Astrocyte of the cerebellum (primary cell): ENCODE measurements at regions not wholly inside any gene's neighbourhood (a gene's known extent, or its start where the extent isn't known, plus 50 kb on each side); places are given as distances from the start of the nearest gene placed in this dataset.

Source experiments
- DNase-seq: peaks from one replicate; pipeline ENCODE4 v3.0.0-alpha.2; 2011; ENCODE audit warnings: low read depth
- H3K4me3 ChIP-seq: 2 replicates; pipeline ENCODE4 v1.5.1; 2011; ENCODE audit warnings: mild to moderate bottlenecking, low read depth, low read length, moderate library complexity
- in situ Hi-C: cut with HindIII; loops from 2 replicates; pipeline ENCODE4 v1.10.0; 2017; ENCODE audit warnings: low sequenced_read_pairs
- TF ChIP-seq, protein P1 (sequence below): IDR thresholded peaks from 2 replicates; pipeline ENCODE4 v1.5.1; 2012; ENCODE audit warnings: low read length, low read depth, moderate library complexity, mild to moderate bottlenecking; ENCODE audit errors: missing control alignments

DNA sequence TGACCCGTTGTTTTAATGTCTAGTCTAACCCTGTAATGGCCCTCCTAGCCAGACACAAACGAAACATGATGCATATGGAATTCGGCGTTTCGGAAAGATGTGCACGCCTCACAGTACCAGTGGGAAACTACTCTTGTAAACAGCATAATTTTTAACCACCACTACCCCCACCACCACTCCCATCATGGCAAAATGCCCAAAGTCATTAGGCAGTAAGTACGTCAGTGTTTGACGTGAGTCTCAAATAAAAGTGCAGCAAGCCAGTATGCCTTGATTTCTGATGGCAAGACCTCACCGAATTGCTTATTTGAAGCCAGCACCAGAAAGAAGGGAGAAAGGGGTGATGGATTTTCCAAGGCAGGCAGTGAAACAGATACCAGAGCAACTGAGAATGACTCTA, 71.4 kb downstream of the ADRB2 start:
- DNase-seq: no peak
- in situ Hi-C loops: no loop called here
- H3K4me3 ChIP-seq: no peak overlapping the region
- TF ChIP-seq, protein P1, sequence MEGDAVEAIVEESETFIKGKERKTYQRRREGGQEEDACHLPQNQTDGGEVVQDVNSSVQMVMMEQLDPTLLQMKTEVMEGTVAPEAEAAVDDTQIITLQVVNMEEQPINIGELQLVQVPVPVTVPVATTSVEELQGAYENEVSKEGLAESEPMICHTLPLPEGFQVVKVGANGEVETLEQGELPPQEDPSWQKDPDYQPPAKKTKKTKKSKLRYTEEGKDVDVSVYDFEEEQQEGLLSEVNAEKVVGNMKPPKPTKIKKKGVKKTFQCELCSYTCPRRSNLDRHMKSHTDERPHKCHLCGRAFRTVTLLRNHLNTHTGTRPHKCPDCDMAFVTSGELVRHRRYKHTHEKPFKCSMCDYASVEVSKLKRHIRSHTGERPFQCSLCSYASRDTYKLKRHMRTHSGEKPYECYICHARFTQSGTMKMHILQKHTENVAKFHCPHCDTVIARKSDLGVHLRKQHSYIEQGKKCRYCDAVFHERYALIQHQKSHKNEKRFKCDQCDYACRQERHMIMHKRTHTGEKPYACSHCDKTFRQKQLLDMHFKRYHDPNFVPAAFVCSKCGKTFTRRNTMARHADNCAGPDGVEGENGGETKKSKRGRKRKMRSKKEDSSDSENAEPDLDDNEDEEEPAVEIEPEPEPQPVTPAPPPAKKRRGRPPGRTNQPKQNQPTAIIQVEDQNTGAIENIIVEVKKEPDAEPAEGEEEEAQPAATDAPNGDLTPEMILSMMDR: no peak

DNA sequence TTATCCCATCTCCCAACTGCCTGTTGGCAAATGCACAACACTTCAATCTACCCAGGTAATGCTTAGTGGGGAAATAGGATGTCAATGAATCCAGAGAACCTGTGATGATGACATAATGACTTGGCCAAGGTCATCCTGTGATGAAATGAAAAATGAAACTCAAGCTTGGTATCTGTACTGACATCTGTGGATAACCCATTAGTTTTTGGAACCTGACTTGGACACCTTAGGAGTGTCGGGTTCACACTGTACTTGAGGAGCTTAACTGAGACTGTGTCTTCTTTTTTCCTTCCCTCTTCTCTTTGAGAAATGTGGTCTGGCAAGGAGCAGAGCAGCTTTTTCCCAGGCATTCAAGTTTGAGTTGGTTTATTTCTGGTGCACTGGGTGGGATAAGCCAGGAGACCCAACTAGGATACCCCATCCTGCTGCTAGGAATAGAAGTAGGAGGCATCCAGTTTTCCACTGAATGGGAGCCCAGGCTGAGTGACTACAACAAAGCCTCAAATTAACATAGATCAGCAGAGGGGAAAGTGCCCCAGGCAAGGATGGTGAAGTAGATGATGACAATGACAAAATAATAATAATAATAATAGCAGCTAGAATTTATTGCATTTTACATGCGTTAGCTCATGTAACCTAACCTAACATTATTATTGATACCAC, 72.1 kb downstream of the ADRB2 start:
- H3K4me3 ChIP-seq: no peak overlapping the region
- no peak for DNase-seq
- TF ChIP-seq, protein P1: no peak
- in situ Hi-C loops: no loop called here

DNA sequence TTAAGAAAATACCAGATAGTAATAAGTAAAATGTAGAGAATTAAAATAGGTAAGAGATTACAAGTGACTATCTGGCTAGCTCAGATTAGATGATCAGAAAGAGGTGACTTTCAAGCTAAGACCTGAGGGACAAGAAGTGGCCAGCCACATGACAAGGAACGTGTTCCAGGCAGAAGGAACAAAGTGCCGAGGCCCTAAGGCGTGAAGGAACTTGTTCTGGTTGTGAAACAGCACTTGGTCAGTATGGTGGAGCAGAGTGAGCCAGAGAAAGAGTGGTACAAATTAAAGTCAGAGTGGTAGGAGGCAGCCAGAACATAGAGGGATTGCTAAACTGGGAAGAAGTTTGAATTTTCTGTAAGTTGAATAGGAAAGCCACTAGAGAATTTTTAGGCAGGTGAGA, 73.6 kb downstream of the ADRB2 start:
- in situ Hi-C loops: no loop called here
- H3K4me3 ChIP-seq: no peak overlapping the region
- TF ChIP-seq, protein P1: no peak
- no peak for DNase-seq

DNA sequence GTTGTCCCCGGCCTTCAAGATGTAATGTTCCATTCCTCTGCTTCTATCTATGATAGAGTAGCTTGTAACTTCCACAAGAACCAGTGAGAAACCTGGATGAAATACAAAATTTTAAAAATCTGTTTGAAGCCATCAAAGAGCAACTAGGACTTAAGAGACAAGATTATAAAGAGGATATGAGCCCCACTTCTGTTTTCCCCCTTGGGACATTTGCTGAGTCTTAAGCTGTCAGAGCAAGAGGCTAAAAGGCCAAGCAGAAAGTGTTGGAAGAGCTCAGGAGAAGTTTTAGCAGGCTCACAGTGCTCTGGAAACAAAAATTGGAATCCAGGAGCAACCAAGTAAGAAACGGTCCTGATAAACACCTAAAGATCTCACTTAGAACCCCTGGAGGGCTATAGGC, 76.1 kb downstream of the ADRB2 start:
- H3K4me3 ChIP-seq: no peak overlapping the region
- no peak for DNase-seq
- TF ChIP-seq, protein P1: no peak
- in situ Hi-C loops: no loop called here

DNA sequence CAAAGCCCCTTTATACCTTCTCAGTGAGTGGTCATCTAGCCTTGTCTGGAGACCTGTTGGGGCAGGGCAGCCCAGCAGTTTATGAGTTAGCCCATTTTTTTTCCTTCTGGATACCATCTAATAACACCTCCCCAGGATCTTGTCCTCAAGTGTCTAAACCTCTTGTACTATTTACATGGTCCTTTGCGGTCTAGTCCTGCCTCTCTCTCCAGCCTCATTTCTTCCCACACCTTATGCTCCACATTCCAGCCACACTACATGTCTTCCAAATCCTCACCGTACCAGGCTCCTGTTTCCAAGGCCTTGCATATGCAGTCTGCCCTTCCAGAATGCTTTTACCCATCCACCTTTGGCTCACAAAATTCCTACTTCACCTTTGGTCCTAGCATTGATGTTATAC, 77.2 kb downstream of the ADRB2 start:
- TF ChIP-seq, protein P1: no peak
- no peak for DNase-seq
- no peak overlapping the region for H3K4me3 ChIP-seq
- in situ Hi-C loops: no loop called here

DNA sequence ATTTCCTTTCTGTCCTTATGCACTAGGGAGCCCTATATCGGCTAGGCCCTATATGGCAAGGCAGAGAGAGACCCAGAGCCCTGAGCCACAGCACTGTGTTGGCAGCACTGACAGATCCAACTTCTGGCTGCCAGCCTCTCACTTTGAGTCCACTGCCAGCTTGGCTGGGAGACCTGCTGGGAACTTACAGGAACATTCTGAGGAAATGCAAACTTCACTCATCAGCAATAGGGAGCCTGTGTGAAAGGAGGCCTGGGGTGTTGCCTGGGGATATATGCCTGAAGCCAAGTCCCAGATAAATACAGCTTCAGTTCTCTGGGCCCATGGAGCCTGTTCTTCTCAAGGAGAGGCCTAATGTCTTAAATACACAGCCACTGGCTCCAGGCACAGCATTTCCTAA, 78.0 kb downstream of the ADRB2 start:
- DNase-seq: no peak
- H3K4me3 ChIP-seq: no peak overlapping the region
- in situ Hi-C loops: no loop called here
- TF ChIP-seq, protein P1: no peak
